HG03571 (cell line): ENCODE measurements at regions not wholly inside any gene's neighbourhood (a gene's known extent, or its start where the extent isn't known, plus 50 kb on each side); places are given as distances from the start of the nearest gene placed in this dataset.
"Not testable (repeated sequence)": the region's sequence is repeated elsewhere in the genome, so short reads cannot be mapped to it uniquely, and the experiment has no call there.

Experiments used
- ATAC-seq: cut with Tn5 transposase; IDR thresholded peaks from one replicate; pipeline ENCODE4 v1.9.1; 2021; ENCODE audit not compliant: unreplicated experiment

GRCh38 chr2:83221258-83221657 lies 1237.8 kb downstream of the SUCLG1 start:
- ATAC-seq: no peak

DNA sequence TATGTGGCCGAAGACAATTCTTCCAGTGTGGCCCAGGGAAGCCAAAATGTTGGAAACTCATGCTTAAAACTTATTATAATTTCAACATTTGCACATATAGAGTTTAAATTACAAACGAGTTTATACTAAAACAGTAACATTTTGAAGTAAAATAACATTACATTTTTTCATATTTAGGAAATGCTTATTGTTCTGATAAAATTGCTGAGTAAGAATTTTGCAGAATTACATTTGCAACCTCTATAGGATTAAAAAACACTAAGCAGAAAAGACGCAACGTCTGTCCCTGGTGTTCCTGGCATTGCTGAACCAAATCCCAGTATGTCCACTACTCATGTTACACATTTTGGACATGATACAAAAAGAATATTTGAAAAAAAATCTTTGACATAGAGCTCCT lies 1241.2 kb downstream of the SUCLG1 start:
- no peak for ATAC-seq

- ATAC-seq: no peak
These were observed 1262.9 kb downstream of the SUCLG1 start for GRCh38 chr2:83196225-83196624.

GRCh38 chr2:83191316-83191715 lies 1267.8 kb downstream of the SUCLG1 start:
- no peak for ATAC-seq

GRCh38 chr2:83186105-83186760 lies 1272.8 kb downstream of the SUCLG1 start:
- ATAC-seq: no peak

DNA sequence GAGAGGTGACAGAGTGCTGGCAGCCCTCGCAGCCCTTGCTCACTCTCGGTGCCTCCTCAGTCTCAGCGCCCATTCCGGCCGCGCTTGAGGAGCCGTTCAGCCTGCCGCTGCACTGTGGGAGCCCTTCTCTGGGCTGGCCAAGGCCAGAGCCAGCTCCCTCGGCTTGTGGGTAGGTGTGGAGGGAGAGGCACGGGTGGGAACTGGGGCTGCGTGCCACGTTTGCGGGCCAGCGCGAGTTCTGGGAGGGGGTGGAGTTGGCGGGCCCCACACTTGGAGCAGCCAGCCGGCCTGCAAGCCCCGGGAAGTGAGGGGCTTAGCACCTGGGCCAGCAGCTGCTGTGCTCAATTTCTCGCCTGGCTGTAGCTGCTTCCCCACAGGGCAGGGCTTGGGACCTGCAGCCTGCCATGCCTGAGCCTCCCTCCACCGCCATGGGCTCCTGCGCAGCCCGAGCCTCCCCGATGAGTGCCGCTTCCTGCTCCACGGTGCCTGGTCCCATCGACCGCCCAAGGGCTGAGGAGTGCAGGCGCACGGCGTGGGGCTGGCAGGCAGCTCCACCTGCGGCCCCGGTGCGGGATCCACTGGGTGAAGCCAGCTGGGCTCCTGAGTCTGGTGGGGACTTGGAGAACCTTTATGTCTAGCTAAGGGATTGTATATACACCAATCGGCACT lies 1278.1 kb downstream of the SUCLG1 start:
- not testable (repeated sequence) for ATAC-seq

GRCh38 chr2:83176539-83176938 lies 1282.5 kb downstream of the SUCLG1 start:
- no peak for ATAC-seq

DNA sequence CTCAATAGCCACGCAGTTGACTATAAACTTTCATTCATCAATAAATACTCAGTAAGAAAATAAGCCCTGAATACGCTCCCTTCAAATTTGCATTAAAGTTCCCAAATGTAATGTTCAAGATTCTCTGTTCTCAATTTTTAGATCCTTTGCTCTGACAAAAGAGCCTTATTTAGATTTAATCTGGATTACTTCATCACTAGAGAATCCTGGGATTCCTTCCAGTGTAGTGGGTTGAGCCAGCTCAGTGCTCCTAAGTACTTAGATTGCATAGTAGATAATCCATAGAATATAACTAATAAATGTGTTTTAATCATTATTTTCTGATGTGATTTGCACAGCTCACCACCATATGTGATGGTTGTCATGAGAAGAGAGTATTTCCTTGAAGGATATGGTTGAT lies 1286.2 kb downstream of the SUCLG1 start:
- no peak for ATAC-seq

DNA sequence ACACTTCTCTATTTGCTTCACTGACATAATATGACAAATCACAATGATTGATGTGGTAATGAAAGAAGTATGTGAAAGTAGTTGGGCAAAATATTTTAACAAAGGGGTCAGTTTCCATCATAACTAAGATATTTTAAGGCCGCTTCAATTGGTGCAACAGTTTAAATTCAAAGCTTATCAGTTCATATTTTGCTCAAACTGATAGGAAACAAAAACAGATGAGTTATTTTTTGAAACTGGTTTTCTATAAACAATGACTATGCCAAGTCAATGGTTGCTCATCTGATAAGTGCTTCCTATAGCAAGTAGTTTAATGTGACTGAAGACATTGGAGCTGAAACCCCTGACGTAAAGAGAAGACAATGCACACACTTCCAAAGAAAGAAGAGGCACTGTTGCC lies 1290.7 kb downstream of the SUCLG1 start:
- ATAC-seq: no peak

GRCh38 chr2:83162421-83162820 lies 1296.7 kb downstream of the SUCLG1 start:
- no peak for ATAC-seq

DNA sequence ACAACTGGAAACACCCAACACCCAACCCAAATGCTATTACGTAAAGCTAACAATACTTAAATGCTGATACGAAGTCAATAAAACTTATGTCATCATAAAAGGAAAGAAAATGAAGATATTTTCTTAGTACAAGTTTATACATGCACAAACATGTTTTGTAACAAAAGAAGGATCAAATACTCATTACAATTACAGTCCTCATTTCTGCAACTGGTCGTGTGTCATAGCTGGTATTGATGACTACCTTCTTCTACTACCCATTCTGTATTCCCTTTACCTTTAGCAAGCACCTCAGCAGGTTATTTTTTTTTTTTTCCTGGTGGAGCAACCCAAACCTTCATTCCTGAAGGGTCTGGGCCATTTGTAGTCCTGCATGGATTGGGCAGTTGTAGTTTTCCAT lies 1298.5 kb downstream of the SUCLG1 start:
- ATAC-seq: no peak

DNA sequence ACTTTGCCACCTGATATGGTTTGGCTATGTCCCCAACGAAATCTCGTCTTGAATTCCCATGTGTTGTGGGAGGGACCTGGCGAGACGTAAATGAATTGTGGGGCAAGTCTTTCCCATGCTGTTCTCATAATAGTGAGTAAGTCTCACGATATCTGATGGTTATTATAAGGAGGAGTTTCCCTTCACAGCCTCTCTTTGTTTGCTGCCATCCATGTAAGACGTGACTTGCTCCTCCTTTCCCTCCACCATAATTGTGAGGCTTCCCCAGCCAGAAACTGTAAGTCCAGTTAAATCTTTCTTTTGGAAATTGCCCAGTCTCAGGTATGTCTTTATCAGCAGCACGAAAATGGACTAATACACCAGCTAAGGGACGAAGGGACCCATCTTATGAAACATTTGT lies 1303.3 kb downstream of the SUCLG1 start:
- ATAC-seq: no peak

- no peak for ATAC-seq
These were observed 1315.1 kb downstream of the SUCLG1 start for GRCh38 chr2:83143946-83144345.

DNA sequence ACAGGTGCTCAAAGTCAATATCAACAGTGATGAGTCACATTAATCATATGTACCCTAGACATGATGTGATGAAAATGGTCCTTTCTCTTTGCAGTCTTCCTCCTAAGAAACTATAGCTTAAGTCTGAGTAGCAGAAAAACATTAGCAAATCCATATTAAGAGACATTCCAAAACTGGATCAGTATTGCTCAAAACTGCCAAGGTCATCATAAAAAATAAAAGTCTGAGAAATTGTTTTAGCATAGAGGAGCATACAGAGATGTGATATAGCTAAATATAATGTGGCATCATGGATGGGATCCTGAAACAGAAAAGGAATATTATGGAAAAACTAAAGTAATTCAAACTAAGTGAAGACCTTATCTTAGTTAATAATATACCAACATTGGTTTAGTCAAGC lies 1316.1 kb downstream of the SUCLG1 start:
- no peak for ATAC-seq

DNA sequence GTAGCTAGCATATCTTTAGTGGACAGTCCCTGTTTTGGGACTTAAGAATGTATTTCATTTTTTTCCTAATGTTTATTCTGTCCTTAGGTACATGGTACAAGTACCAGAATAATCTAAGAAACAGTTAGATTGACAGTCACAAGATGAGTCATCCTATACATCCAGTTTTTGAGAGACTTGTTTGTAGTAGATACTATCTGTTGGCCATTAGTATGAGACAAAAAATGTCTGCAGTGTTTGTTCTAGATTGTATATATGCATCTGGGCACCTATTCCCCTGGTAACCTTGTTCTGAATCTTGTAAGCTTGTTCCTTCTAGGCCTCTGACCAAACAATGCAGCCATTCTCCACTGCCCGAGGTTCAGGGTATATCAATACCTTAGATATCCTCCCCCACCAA lies 1343.5 kb downstream of the SUCLG1 start:
- ATAC-seq: no peak

- no peak for ATAC-seq
These were observed 1343.9 kb downstream of the SUCLG1 start for GRCh38 chr2:83115155-83115554.

DNA sequence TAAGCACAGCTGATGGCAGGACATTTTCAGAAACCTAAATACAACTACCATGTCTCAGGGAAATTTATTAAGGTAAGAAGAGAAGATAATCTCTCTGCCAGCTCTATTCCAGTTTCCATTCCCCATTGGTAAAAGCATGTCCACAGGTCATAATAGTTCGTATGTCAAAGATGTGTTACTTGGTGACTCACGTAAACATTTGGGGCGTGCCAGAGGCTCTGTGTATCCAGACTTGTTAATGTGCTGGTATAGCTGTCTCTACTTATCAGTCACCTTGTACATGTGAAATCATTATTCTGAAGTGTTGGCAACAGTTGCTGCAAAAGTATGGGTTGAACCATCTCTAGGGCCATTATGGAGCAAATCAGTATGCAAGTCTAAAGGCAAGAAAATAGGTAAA lies 1345.1 kb downstream of the SUCLG1 start:
- ATAC-seq: no peak

- ATAC-seq: no peak
These were observed 1346.2 kb downstream of the SUCLG1 start for GRCh38 chr2:83112858-83113257.

DNA sequence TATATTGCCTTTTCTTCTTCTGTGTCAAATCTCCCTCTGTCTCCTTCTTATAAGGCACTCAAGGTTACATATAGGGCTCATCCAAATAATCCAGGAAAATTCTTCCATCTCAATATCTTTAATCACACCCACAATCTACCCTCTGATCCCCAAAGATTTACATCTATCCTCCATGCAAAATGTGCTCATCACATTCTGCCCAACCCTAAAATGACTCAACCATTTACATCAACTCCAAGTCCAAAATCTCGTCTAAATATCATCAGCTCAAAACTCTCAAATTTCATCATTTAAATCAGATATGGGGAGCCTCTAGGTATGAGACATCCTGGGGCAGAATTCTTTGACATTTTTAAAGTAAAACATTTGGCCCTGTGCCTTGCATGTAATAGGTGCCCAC lies 1349.8 kb downstream of the SUCLG1 start:
- no peak for ATAC-seq

DNA sequence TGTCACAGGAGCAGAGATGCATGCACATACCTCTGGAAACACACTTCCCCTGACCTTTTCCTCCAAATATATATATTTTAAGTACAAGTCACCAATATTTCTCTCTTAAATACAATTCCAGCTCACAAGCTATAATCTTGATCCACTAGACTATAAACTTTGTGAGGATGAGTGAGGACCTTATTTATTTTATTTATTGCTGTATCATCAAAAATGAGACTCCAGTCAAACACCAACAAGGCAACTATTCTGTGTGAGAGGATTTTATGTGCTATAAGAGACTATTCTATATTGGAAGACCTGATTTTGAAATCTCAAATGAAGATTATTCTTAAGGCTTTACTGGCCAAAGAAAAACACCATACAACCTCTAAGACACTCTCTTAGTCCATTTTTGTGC lies 1352.2 kb downstream of the SUCLG1 start:
- ATAC-seq: no peak

DNA sequence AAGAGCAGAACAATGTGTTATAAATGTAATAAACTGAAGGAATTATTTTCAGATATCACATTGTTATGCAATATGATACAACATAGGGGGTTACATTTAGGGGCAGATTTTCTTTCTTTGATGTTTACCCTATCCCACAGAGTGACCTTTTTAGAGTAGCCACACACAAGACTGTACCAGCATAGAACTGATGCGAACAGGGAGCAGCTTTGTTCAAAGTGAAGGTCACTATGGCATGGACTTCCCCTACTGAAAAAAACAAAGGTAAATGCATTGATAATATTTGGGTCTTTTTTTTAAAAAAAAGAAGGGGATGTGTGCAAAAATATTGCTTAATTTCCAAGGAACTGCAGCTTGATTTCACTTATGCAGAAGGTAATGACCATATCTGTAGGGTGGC lies 1354.9 kb downstream of the SUCLG1 start:
- ATAC-seq: no peak

GRCh38 chr2:83103613-83104012 lies 1355.5 kb downstream of the SUCLG1 start:
- ATAC-seq: no peak

- not testable (repeated sequence) for ATAC-seq
These were observed 1370.0 kb downstream of the SUCLG1 start for GRCh38 chr2:83089051-83089450.
